PFSK-1 (cell line): ENCODE measurements at regions not wholly inside any gene's neighbourhood (a gene's known extent, or its start where the extent isn't known, plus 50 kb on each side); places are given as distances from the start of the nearest gene placed in this dataset.

Experiments used
- FOXP2 ChIP-seq: optimal IDR thresholded peaks from 2 replicates; pipeline ENCODE3; 2011; ENCODE audit warnings: borderline replicate concordance, control low read depth, inconsistent platforms; ENCODE audit not compliant: insufficient read depth; ENCODE audit errors: extremely low read length, extremely low read depth
- POLR2AphosphoS5 ChIP-seq: IDR thresholded peaks from 2 replicates; pipeline ENCODE4 v1.6.1; 2012; ENCODE audit warnings: low read depth, mild to moderate bottlenecking, control low read depth, low read length, moderate library complexity
- REST ChIP-seq, 2 experiments: IDR thresholded peaks; 2 replicates each; pipeline versions ENCODE4 v1.6.1 to v1.8.0; 2011 to 2012; ENCODE audit warnings: low read depth in 2 of 2, low read length in 2 of 2, control low read depth in 1 of 2, inconsistent platforms in 1 of 2, mild to moderate bottlenecking in 1 of 2, moderate library complexity in 1 of 2; ENCODE audit not compliant: insufficient read depth in 1 of 2
- SIN3A ChIP-seq: IDR thresholded peaks from 2 replicates; pipeline ENCODE4 v1.6.1; 2012; ENCODE audit warnings: mild to moderate bottlenecking, low read length, moderate library complexity, borderline replicate concordance; ENCODE audit not compliant: insufficient read depth
- TAF1 ChIP-seq: IDR thresholded peaks from 2 replicates; pipeline ENCODE4 v1.6.1; 2012; ENCODE audit warnings: low read length, control low read depth, borderline replicate concordance; ENCODE audit not compliant: insufficient read depth

GRCh38 chr11:37642296-37642695 is 1044.3 kb upstream of the RAG2 start:
- TF ChIP-seq POLR2AphosphoS5 (no peak), TAF1 (no peak), SIN3A (no peak), REST (IDR thresholded peaks at IDR 0.05; ENCODE audit: insufficient read depth in 1 of 2, low read depth in 2 of 2, low read length in 2 of 2) (no peak), FOXP2 (no peak)
